ENCODE measurements at regions not wholly inside any gene's neighbourhood (a gene's known extent, or its start where the extent isn't known, plus 50 kb on each side); places are given as distances from the start of the nearest gene placed in this dataset.

- TF ChIP-seq, protein P1, sequence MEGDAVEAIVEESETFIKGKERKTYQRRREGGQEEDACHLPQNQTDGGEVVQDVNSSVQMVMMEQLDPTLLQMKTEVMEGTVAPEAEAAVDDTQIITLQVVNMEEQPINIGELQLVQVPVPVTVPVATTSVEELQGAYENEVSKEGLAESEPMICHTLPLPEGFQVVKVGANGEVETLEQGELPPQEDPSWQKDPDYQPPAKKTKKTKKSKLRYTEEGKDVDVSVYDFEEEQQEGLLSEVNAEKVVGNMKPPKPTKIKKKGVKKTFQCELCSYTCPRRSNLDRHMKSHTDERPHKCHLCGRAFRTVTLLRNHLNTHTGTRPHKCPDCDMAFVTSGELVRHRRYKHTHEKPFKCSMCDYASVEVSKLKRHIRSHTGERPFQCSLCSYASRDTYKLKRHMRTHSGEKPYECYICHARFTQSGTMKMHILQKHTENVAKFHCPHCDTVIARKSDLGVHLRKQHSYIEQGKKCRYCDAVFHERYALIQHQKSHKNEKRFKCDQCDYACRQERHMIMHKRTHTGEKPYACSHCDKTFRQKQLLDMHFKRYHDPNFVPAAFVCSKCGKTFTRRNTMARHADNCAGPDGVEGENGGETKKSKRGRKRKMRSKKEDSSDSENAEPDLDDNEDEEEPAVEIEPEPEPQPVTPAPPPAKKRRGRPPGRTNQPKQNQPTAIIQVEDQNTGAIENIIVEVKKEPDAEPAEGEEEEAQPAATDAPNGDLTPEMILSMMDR (IDR thresholded peaks at IDR 0.05) = no peak
- TF ChIP-seq ZNF121 (CRISPR knock-in tag; IDR thresholded peaks at IDR 0.05) (no peak), ATF2 (CRISPR knock-in tag; IDR thresholded peaks at IDR 0.05; ENCODE audit: borderline replicate concordance, low read depth) (no peak), TEAD4 (CRISPR knock-in tag; IDR thresholded peaks at IDR 0.05) (no peak), MXD4 (CRISPR knock-in tag; IDR thresholded peaks at IDR 0.05; ENCODE audit: borderline replicate concordance) (no peak), NFYB (CRISPR knock-in tag; conservative IDR thresholded peaks at IDR 0.05; ENCODE audit: low read depth) (no peak), STAT6 (CRISPR knock-in tag; conservative IDR thresholded peaks at IDR 0.05; ENCODE audit: low read depth) (no peak), ZNF671 (CRISPR knock-in tag; IDR thresholded peaks at IDR 0.05) (no peak), ZNF317 (CRISPR knock-in tag; IDR thresholded peaks at IDR 0.05; ENCODE audit: borderline replicate concordance, low read depth) (no peak), USF2 (CRISPR knock-in tag; IDR thresholded peaks at IDR 0.05) (no peak)
- TF ChIP-seq, protein P2, sequence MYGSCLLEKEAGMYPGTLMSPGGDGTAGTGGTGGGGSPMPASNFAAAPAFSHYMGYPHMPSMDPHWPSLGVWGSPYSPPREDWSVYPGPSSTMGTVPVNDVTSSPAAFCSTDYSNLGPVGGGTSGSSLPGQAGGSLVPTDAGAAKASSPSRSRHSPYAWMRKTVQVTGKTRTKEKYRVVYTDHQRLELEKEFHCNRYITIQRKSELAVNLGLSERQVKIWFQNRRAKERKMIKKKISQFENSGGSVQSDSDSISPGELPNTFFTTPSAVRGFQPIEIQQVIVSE (CRISPR knock-in tag; IDR thresholded peaks at IDR 0.05; ENCODE audit: borderline replicate concordance) = no peak
- TF ChIP-seq, protein P3, sequence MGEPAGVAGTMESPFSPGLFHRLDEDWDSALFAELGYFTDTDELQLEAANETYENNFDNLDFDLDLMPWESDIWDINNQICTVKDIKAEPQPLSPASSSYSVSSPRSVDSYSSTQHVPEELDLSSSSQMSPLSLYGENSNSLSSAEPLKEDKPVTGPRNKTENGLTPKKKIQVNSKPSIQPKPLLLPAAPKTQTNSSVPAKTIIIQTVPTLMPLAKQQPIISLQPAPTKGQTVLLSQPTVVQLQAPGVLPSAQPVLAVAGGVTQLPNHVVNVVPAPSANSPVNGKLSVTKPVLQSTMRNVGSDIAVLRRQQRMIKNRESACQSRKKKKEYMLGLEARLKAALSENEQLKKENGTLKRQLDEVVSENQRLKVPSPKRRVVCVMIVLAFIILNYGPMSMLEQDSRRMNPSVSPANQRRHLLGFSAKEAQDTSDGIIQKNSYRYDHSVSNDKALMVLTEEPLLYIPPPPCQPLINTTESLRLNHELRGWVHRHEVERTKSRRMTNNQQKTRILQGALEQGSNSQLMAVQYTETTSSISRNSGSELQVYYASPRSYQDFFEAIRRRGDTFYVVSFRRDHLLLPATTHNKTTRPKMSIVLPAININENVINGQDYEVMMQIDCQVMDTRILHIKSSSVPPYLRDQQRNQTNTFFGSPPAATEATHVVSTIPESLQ (CRISPR knock-in tag; IDR thresholded peaks at IDR 0.05) = no peak
These were observed 129.7 kb upstream of the GRIP1 start for GRCh38 chr12:66808606-66809005.
